HG03196 (cell line): ENCODE measurements at regions not wholly inside any gene's neighbourhood (a gene's known extent, or its start where the extent isn't known, plus 50 kb on each side); places are given as distances from the start of the nearest gene placed in this dataset.
"Not testable (repeated sequence)": the region's sequence is repeated elsewhere in the genome, so short reads cannot be mapped to it uniquely, and the experiment has no call there.

ENCODE experiments used
- ATAC-seq: cut with Tn5 transposase; IDR thresholded peaks from one replicate; pipeline ENCODE4 v1.9.1; 2021; ENCODE audit not compliant: unreplicated experiment

DNA sequence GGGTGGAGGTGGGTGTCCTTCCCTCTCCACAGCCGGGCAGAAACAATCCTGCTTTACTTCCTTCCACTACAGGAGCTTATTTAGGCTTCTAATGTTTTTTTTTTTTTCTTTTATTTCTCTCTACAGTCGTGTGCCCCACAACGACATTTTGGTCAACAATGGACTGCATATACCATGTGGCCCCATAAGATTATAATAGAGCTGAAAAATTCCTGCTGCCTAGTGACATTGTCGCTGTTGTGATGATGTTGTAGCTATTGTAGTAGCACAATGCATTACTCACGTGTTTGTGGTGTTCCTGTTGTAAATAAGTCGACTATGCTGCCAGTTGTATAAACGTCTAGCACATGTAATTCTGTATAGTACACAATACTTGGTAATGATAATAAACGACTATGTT lies 153.7 kb downstream of the IL20RB start:
- no peak for ATAC-seq

DNA sequence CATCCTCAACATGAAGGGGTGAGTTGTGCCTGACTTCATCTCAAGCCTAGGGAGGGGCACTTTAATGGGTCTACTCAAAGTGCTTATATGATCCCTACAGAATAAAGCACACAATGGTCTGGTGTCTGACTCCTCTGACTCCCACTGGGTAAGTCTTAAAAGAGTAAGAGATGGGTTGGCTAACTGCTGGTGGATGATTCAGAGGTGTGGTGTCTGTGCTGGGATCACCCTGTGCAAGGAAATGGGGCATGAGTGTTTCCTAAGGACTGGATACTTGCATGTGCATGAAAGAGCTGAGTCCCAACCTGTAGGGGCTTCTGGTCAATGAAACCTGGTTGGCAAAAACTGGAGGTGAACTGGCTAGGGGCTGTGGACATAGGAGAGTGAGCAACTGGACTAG lies 158.8 kb downstream of the IL20RB start:
- no peak for ATAC-seq

DNA sequence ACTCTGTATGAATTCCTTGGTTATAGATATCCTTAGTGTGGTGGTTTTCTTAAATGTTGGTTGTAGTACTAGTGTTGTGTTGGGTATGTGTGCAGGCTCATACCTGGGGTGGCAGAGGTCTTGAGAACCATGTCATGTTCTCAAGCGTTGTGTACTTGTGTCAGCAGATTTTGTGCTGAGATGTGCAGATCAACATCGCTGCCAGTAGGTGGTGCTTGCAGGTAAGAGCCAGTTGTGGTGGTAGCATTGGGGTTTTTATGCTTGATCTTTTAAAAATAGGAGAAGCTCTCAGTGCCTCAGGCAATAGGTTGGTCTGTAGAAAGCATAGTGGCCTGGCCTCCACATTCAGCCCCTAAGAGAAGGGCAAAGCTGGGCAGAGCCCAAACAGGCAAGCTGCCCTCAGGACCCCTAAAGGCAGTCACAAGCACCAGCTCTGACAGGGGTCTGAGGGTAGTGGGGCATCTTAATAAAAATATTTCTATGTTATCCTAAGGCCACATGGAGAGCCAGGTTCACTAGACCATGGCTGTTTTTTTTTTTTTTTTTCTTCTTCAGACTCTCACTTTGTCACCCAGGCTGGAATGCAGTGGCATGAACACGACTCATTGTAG lies 164.0 kb downstream of the IL20RB start:
- no peak for ATAC-seq

DNA sequence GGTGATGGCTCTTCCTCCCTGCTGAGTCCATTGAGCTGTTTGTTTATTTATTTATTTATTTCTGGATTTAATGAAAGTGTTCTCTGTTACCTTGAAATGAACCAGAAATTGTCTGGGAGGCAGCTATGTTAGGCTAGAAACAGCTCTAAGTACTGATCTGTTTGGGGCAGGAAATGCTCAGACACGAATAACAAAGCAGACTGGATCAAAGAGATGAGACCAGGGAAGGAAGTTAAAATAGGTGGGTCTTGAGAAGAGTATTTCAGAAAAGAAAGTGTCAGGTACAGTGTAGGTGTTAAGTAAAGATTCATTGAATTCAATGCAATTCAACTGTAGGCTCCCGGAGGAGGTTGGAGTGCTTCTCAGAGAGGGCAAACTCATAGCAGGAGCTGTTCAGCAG lies 173.3 kb downstream of the IL20RB start:
- no peak for ATAC-seq

DNA sequence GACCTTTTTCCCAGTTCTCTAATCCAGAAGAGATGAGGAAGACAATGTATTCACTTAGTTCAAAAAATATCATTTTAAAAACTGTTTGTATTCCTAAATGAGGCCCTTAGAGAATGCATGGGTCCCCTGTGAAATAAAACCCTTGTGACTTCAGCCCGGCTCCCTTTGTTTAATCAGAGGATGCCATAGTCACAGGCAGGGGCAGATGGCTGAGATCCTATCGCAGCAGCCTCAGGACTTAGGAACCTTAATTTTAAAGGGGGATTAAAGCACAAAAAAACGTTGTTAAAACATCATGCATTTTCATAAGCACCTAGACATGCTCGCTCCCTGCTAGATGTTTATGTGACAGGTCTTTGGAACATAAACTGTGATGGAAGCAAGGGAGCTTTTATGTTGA lies 176.6 kb downstream of the IL20RB start:
- no peak for ATAC-seq

DNA sequence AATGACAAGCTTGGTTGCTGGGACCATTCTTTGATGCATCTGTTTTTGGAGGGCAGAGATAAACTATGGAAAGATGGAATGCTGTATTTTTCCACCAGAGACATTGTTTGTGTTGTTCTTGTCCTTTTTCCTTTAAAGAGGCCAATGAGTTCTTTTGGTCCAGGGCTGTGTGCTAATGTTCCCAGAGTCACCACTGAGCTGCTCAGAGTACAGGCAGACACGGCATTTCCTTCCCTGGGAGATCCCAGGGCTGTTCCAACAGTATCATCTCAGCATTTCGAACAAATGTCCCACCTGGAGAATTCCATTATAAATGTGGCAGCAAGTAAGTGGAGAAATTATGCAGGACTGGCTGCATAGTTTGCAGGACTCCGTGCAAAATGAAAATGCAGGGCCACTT lies 190.6 kb downstream of the IL20RB start:
- ATAC-seq = no peak

DNA sequence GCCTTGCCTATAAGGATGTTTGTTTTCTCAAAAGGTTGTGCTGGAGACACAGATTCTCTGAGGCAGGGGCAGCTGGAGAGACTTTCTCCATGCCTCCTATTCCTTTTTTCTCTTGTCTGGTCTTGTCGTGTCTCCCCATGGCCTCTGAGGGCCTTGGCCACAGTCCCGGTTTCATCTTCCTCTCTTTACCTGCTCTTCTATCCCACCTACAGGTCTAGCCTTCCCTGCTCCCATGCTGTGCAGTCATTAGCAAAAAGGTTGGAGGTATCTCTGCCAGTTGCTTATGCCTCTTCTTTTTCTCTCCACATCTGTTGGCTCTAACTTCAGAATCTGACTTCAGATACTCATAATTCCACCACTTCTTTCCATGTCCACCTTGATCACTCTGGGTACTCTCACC lies 191.1 kb downstream of the IL20RB start:
- no peak for ATAC-seq

DNA sequence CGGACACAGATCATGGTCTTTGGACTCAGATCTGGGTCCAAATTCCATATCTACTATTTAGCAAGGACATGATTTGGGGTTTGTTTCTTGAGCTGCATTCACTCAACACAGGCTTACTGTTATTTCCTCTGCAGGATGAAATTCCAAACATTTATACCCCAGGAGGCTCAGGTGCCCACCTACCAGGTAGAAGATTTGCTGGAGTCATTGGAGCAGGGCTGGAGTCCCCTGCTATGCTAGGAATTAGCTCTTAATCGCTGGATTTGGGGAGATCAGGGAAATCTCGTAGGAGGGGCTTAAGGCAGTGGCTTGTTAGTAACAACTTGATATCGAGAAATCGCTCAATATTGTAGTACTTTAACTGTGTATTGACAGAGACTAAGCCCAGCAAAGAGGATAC lies 193.0 kb downstream of the IL20RB start:
- no peak for ATAC-seq

DNA sequence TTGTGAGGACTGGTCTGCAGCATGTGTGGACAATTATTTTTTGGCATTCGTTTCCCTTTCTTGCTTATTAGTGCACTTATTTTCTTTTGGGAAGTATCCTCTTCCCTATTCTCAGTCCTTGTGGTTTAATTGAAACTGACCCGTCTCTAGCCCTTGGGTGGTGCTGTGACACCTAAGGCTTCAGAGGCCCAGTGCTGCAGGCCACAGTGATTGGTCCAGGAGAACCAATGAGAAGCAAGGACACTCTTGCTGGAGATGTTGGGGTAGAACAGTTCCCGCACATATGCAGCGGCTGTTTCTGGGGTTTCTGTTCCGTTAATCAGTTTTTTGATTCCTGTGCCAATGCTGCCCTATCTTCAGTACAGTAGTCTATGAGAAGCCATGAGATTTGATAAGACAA lies 195.3 kb downstream of the IL20RB start:
- not testable (repeated sequence) for ATAC-seq

DNA sequence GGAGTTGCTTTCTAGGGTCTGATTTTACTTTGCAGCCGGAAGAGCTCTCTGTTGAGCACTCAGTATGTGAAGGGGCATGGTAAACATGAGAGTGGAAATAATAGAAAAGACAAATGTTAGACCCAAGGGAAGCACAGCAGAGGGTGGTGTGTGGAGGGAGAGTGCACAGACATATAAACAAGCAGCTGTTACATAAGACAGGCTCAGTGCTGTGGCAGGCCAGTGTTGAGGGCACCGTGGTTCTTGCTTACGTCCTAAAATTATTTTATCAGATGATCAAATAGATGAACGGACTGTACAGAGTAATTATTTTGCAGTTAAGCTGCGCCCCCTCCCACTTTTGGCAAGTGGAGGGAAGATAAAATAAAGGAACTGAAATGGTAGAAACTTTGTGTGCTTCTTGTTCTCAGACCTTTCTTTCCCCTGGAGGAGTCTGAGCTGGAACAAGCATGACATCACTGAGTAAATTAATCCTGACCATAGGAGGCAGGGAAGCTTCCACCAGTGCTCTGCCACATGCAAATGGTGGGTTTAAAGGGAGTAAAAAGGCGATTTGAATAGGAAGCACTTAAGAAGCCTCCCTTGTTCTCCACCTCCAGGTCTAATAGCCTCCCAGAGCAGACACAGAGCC lies 205.6 kb downstream of the IL20RB start:
- no peak for ATAC-seq

DNA sequence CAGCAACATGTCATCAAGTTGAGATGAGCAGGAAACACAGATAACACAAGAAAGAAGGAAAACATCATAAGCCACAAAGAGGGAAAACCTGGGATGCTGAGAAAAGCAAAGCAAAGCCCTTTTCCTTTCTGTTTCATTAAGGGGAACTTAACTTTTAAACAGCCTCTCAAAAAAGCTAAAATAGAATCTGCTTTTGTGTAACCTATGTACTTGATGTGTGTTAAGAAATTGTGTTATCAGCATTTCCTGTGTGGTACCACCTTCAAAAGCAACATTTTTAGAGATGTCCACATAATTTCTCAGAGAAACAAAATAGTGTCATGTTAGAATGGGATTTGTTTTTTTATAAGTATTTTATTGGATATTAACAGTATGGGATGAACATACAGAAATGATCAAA lies 206.2 kb downstream of the IL20RB start:
- no peak for ATAC-seq

DNA sequence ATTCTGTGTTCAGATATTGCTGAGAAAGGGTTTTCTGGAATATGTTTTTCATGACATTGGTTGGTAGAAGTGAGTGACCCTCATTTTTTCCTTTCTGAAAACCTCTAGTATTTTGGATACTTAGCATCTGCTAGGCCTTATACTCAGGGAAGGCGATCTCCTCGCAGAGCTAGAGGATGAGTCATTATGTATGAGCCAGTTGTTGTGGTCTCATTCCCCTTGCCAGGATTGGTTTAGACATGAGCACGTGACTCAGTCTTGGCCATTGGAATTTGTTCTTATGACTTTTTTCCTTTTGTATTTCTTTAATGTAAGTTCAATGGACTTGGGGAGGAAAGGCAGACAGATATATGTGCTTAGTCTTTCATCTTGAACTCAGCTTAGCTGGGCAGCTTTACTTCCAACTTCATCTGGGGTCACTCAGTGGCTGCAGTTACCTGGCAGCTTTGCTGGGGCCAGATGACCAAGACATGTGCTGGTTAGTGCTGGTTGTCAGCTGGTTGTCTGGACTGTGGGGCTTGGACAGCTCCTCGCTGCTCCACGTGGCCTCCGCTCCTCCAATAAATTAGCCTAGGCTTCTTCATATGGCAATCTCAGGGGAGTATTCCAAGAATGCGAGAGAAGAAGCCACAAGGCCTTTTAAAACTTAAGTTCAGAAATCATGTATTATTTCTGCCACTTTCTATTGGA lies 207.5 kb downstream of the IL20RB start:
- ATAC-seq = no peak

DNA sequence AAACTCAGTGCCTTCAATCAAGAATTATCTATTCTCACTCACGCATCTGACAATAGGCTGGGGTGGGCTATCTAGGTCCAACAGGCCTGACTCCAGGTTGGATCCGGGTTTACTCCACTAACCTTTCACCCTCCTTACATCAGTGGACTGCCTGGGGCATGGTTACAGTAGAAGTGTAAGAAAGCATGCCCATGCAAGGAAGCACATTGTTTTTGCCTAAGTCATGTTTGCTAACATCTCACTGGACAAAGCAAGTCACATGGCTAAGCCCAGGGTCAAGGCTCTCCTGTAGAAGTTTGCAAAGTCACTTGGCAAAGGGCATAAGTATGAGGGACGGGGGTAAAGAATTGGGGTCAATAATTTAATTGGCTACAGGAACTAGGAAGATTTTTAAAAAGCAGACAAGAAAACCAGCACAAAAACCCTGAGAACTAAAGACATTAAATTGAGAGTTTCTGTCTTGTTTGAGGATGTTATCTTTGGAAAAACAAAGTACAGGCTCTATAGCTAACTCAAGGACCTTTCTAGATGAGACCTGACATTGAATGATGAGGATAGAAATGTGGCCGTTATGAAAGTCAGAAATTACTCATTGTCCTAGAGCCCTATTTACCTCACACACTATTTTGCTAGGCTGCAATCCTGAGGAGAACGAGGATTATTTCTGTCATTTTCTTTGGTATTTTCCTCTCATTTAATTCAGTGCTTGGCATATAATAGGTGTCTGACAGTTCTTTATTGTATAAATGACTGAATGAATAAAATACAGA lies 214.2 kb downstream of the IL20RB start:
- no peak for ATAC-seq

DNA sequence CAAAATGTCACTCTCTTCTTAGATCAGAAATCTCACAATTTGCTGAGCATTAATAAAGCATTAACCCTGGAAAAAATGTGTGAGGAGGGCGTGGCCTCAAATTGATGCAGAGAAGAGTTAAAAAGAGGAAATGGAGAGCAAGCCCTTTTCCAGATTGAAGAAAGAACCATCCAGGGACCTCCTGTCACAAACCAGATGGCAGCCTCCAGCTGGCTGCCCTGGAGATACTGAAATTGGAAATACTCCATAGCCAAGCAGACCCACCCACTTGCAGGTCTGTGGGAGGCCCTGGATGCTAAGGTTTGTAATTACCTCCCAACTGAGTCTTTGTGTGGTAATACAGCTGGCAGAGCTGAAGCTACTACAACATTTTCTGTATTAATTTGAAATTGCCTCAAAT lies 214.9 kb downstream of the IL20RB start:
- no peak for ATAC-seq

DNA sequence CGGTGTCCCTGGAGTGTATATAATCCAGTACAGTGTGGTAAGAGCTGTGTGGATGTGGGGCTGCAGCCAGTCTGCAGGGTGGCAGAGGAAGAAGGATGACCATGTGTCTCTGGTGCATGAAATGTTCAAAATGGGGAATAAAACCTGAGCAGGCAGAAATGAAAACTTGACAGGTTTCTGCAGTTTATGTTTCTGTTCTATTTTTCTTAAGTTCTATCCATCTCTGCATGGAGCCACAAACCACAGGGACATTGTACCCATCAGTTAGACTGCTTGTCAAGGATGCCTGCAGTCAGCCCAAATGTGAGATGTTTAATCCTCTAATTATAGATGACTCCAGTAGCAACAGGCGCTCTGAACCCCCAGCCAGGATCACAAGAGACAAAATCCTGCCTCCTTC lies 216.7 kb downstream of the IL20RB start:
- no peak for ATAC-seq

DNA sequence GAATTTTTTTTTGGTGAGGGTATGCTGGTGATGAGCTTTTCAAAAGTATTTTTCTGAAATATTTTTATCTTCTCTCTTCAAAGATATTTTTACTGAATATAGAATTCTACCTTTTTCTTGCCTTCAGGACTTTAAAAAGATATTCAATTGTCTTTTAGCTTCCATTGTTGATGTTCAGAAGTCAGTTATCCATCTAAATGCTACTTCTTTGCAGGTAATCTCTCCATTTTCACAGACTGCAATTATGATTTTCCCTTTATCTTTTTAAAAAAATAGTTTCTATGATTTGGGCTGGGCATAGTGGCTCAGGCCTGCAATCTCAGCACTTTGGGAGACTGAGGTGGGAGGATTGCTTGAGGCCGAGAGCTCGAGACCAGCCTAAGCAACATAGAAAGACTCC lies 222.4 kb downstream of the IL20RB start:
- no peak for ATAC-seq

DNA sequence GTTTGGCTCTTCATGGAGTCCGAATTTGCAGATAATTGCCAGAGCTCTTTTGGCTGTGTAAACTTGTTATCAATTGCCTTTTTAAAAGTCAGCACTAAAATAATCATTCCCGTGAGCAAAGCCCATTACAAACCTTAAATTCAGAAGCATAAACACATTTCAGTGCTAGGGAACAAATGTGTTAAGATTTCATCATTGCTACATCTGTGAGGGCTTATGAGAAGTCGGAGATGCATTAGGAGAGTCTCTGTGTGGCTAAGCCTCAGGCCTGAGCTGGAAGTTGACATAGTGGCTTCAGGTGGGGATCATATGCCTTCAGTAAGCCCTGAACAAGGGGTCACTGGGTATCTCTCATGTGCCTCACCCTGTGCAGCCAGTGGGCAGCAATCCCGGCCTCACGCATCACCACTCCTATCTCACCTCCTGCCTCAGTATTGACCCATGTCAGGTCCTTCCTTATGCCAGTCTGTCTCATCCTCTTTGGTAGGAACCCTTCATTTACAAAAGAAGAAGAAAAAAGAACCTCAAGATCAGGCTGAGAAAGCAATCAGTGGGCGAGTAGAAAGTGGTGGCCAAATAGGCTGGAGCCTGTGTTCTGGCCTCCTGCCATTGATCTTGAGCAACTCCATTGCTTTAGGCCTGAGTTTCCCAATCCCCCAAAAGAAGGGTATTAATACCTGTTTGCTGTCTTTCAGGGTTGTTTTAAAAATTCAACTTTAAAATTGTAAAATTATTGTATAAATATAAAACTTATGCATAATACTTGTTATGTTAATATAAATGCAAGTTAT lies 233.5 kb downstream of the IL20RB start:
- no peak for ATAC-seq

DNA sequence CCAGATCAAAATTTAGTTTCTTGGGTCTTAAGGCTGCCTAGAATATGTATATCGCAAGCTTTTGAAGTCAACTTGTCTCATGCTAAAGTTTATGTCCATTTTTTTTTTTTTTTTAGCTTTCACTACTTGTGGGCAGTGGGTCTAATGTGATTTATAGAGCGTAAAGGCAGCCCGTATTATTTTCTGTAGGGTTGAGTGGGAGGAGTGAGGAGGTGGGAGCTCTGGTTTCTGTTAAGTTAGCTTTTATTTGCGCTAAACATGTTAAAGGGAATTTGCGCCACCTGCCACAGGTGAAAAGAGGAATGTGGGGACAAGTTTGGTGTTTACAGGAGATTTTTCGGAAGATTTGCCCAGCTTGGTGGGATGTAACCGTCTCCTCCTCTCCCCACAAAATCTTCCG lies 234.2 kb downstream of the IL20RB start:
- ATAC-seq = no peak

DNA sequence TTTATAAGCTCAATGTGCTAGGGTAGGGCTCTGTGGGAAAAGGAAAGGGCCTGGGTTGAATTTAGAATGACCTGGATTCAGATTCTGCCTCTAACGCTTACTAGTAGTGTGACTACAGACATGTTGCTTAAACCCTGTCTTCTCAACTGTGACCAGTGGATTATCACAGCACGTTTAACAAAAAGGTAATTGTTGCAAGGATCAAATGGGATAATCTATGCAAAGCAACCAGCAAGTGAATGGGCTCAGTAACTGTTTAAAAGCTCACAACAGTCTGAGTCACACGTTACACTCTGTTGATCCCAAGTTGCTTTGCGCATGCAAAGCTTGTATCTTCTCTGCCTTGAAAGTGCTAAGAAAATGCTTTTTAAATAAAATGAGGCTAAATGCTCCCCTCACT lies 236.5 kb downstream of the IL20RB start:
- ATAC-seq = no peak

DNA sequence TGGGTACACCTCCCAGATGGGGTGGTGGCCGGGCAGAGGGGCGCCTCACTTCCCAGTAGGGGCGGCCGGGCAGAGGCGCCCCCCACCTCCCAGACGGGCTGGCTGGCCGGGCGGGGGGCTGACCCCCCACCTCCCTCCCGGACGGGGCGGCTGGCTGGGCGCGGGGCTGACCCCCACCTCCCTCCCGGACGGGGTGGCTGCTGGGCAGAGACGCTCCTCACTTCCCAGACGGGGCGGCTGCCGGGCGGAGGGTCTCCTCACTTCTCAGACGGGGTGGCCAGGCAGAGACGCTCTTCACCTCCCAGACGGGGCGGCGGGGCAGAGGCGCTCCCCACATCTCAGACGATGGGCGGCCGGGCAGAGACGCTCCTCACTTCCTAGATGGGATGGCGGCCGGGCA lies 240.6 kb downstream of the IL20RB start:
- not testable (repeated sequence) for ATAC-seq

DNA sequence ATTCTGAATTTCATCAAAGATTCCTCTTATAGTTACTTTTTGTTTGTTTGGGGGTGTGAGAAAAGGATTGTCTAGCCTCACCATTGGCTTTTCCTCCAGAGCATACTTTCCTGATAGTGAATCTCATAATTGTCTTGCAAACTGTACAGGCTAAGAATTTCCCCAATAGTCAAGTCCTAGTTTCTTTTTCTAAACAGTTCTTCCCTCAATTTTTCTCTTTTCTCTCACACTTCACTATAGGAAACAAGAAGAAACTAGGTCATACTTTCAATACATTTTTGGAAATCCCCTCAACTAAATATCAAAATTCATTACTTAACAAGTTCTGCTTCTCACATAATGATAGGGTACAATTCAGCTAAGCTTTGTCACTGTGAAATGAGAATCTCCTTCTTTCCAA lies 241.9 kb downstream of the IL20RB start:
- no peak for ATAC-seq
